ENCODE measurements at regions not wholly inside any gene's neighbourhood (a gene's known extent, or its start where the extent isn't known, plus 50 kb on each side); places are given as distances from the start of the nearest gene placed in this dataset.

GRCh38 chr11:105443623-105444022, 166.2 kb upstream of the GRIA4 start:
- H3K4me3 Mint-ChIP-seq (ENCODE audit: unreplicated experiment), result no peak overlapping the region
- no peaks in the 10 kb centered on the region for H3K4me1 Mint-ChIP-seq (ENCODE audit: low read depth)
- H3K27ac Mint-ChIP-seq (ENCODE audit: unreplicated experiment), result no peak overlapping the region
- H3K9me3 Mint-ChIP-seq (ENCODE audit: low read depth), result peaks cover 17% of the 10 kb centered on the region
- DNase-seq (ENCODE audit: low spot score), result no peak
- no peak for TF ChIP-seq CTCF (IDR thresholded peaks at IDR 0.05)
- no peaks in the 10 kb centered on the region for H3K36me3 Mint-ChIP-seq (ENCODE audit: low read depth)
- no peaks in the 10 kb centered on the region for H3K27me3 Mint-ChIP-seq (ENCODE audit: low read depth)

DNA sequence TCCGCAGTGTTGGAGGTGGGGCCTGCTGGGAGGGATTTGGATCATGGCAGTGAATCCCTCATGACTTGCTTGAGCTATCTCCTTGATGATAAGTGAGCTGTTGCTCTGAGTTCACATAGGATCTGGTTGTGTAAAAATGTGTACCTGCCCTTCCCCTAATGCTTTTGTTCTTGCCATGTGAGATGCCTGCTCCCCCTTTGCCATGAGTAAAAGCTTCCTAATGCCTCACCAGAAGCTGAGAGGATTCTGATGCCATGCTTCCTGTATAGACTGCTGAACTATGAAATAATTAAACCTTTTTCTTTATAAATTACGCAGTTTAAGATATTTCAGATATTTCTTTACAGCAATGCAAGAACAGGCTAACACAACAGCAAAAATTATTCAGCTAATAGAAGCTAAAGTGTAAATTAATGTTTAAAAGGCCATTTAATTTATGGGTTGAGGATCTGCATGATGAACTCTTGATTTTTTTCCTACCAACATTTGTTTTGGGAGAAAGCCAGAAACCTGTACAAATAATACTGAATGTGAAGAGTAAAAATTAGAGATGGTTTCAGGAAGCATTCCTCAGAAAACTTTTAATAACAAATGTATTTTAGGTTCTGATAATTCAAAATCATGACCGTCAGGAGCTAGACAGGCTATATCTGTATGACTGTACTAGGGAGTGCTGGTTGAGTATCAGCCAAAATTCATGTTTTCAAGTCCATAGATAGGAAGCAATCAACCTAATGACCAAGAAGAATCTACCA, 177.5 kb upstream of the GRIA4 start:
- no peaks in the 10 kb centered on the region for H3K36me3 Mint-ChIP-seq (ENCODE audit: low read depth)
- H3K4me1 Mint-ChIP-seq (ENCODE audit: low read depth), result no peaks in the 10 kb centered on the region
- DNase-seq (ENCODE audit: low spot score), result no peak
- H3K27ac Mint-ChIP-seq (ENCODE audit: unreplicated experiment), result no peak overlapping the region
- H3K27me3 Mint-ChIP-seq (ENCODE audit: low read depth), result no peaks in the 10 kb centered on the region
- TF ChIP-seq CTCF (IDR thresholded peaks at IDR 0.05), result no peak
- no peak overlapping the region for H3K4me3 Mint-ChIP-seq (ENCODE audit: unreplicated experiment)
- no peaks in the 10 kb centered on the region for H3K9me3 Mint-ChIP-seq (ENCODE audit: low read depth)

DNA sequence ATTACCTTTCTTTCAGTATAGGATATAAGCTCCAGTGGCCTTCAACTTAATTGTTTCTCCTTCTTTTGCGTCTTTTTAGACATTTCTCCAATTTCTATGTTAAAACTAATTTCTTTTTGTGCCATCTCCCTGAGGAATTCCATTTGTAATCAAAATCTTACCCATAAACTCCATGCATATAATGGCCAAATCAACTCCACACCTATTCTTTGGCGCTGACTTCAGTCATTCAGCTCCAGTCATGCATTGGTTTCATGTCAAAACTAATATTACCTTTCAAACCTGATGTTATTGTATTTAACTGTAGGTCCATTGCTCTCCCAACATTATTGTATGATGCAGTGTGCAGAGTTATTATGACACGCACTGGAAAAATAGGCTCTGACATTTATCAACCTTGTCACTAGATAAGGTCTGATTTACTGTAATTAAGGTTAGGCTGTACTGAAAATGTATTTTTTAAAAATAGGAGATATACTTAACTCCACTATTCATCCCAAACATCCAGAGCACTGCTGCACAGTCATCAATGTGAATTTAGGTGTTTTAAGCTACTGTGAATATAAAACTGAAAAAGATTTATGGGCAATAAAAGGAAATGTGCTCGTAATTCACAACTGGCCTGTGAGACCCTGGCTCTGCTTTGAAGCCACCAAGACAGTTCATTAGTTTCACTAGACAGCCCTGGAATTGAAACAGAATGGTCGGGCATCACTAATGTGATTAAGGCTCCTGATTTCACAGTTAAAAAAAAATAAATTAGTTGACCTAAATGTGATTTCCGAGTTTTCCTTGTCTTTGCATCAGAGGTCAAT, 180.6 kb upstream of the GRIA4 start:
- Mint-ChIP-seq H3K36me3 (ENCODE audit: low read depth) (no peaks in the 10 kb centered on the region), H3K27ac (ENCODE audit: unreplicated experiment) (no peak overlapping the region), H3K27me3 (ENCODE audit: low read depth) (no peaks in the 10 kb centered on the region), H3K4me3 (ENCODE audit: unreplicated experiment) (no peak overlapping the region), H3K4me1 (ENCODE audit: low read depth) (no peaks in the 10 kb centered on the region), H3K9me3 (ENCODE audit: low read depth) (no peaks in the 10 kb centered on the region)
- no peak for DNase-seq (ENCODE audit: low spot score)
- TF ChIP-seq CTCF (IDR thresholded peaks at IDR 0.05), result no peak

DNA sequence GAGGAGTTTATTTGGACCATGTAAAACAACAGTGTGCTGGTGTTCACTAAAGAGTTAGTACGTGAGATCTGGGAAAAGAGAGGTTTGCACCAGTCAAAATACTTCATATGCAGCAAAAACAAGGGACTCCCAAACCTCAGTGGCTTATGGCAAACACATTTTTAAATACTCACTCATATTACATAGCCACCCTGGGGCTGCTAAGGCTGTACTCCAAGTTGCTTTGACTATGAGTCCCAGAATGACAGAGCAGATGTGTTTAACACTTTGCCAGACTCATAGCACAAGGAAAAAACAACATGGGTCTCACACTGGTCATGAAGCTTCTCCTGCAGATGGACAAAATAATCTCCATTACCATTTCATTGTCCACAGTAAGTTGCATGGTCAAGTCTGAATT, 202.8 kb upstream of the GRIA4 start:
- TF ChIP-seq CTCF (IDR thresholded peaks at IDR 0.05), result no peak
- Mint-ChIP-seq H3K27me3 (ENCODE audit: low read depth) (peaks cover 6% of the 10 kb centered on the region), H3K4me3 (ENCODE audit: unreplicated experiment) (no peak overlapping the region)

DNA sequence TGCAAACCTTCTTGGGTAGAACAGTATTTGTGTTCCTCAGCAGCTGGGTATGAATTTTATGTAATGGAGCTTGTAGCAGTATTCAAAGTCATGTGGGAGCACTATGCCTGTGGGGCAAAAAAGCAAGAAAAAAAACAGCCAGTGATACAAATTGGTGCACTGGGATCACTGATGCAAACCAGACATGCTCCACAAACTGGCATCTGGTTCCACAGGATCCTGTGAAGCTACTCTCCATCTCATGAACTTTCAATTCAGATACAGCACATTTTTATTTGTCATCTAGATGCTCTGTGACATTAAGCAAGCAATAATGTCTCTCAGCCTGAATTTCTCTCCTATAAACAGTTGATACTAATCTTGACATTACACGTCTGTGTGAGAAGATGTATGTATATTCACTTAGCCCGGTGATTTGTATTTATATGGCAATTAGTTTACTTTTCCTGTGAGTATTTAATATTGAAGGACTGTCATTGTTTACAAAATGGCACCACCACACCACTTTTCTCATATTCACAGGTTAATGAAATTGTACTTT, 208.5 kb upstream of the GRIA4 start:
- no peak overlapping the region for H3K27ac Mint-ChIP-seq (ENCODE audit: unreplicated experiment)
- H3K4me3 Mint-ChIP-seq (ENCODE audit: unreplicated experiment), result no peak overlapping the region
- no peak for TF ChIP-seq CTCF (IDR thresholded peaks at IDR 0.05)
- peaks cover 8% of the 10 kb centered on the region for H3K27me3 Mint-ChIP-seq (ENCODE audit: low read depth)
- no peak for DNase-seq (ENCODE audit: low spot score)
- peaks cover 4% of the 10 kb centered on the region for H3K9me3 Mint-ChIP-seq (ENCODE audit: low read depth)
- H3K4me1 Mint-ChIP-seq (ENCODE audit: low read depth), result no peaks in the 10 kb centered on the region
- H3K36me3 Mint-ChIP-seq (ENCODE audit: low read depth), result no peaks in the 10 kb centered on the region

More for the DNA sequence above, 202.8 kb upstream of the GRIA4 start:
- H3K4me1 Mint-ChIP-seq (ENCODE audit: low read depth), result no peaks in the 10 kb centered on the region
- no peak overlapping the region for H3K27ac Mint-ChIP-seq (ENCODE audit: unreplicated experiment)
- no peaks in the 10 kb centered on the region for H3K9me3 Mint-ChIP-seq (ENCODE audit: low read depth)
- no peaks in the 10 kb centered on the region for H3K36me3 Mint-ChIP-seq (ENCODE audit: low read depth)
- no peak for DNase-seq (ENCODE audit: low spot score)
